Neuronal stem cell (in vitro differentiated cells): ENCODE measurements at regions not wholly inside any gene's neighbourhood (a gene's known extent, or its start where the extent isn't known, plus 50 kb on each side); places are given as distances from the start of the nearest gene placed in this dataset.
"Not testable (repeated sequence)": the region's sequence is repeated elsewhere in the genome, so short reads cannot be mapped to it uniquely, and the experiment has no call there.

Experiments used
- DNase-seq: peaks from one replicate; pipeline ENCODE4 v3.0.0-alpha.2; 2013; ENCODE audit warnings: low spot score
- H2AFZ ChIP-seq: one replicate; pipeline ENCODE4 v1.6.1; 2013; ENCODE audit warnings: mild to moderate bottlenecking, low read length, inconsistent platforms
- H2AK5ac ChIP-seq: 2 replicates; pipeline ENCODE4 v1.6.1; 2013; ENCODE audit warnings: low read depth, mild to moderate bottlenecking, inconsistent platforms, low read length, moderate library complexity, mixed read lengths
- H2BK120ac ChIP-seq: 2 replicates; pipeline ENCODE4 v1.6.1; 2013; ENCODE audit warnings: low read depth, mild to moderate bottlenecking, inconsistent platforms, low read length, moderate library complexity, mixed read lengths
- H2BK12ac ChIP-seq: one replicate; pipeline ENCODE4 v1.6.1; 2013; ENCODE audit warnings: low read length, inconsistent platforms
- H2BK15ac ChIP-seq: 2 replicates; pipeline ENCODE4 v1.6.1; 2013; ENCODE audit warnings: mild to moderate bottlenecking, low read length, inconsistent platforms, mixed read lengths
- H2BK5ac ChIP-seq: one replicate; pipeline ENCODE4 v1.6.1; 2013; ENCODE audit warnings: inconsistent platforms, mild to moderate bottlenecking, low read length, moderate library complexity
- H3K14ac ChIP-seq: one replicate; pipeline ENCODE4 v1.6.1; 2013; ENCODE audit warnings: low read length, inconsistent platforms
- H3K18ac ChIP-seq: 2 replicates; pipeline ENCODE4 v1.6.1; 2013; ENCODE audit warnings: low read length, inconsistent platforms
- H3K23ac ChIP-seq: 2 replicates; pipeline ENCODE4 v1.6.1; 2013; ENCODE audit warnings: low read depth, mild to moderate bottlenecking, mixed read lengths, low read length, inconsistent platforms; ENCODE audit not compliant: poor library complexity
- H3K27ac ChIP-seq: replicated peaks from 3 replicates; pipeline ENCODE4 v1.5.1; 2013; ENCODE audit warnings: low read length, inconsistent platforms
- H3K27me3 ChIP-seq, 3 experiments: 2 replicates each; pipeline ENCODE4 v1.6.1; 2013; ENCODE audit warnings: low read length in 3 of 3, mild to moderate bottlenecking in 2 of 3, inconsistent platforms in 1 of 3, low read depth in 1 of 3, mixed read lengths in 1 of 3, moderate library complexity in 1 of 3; ENCODE audit not compliant: control insufficient read depth in 3 of 3, insufficient read depth in 3 of 3
- H3K36me3 ChIP-seq, 2 donors: replicated peaks in 1 of 2; 2 replicates each; pipeline ENCODE4 v1.6.1; 2013; ENCODE audit warnings: low read length in 2 of 2; ENCODE audit not compliant: control insufficient read depth in 2 of 2, insufficient read depth in 2 of 2
- H3K4ac ChIP-seq: 2 replicates; pipeline ENCODE4 v1.6.1; 2013; ENCODE audit warnings: inconsistent platforms, mild to moderate bottlenecking, low read length, moderate library complexity
- H3K4me1 ChIP-seq, 2 donors: 1 replicate in 1 of 2; 2 replicates in 1 of 2; pipeline ENCODE4 v1.6.1; 2013; ENCODE audit warnings: low read length in 2 of 2, low read depth in 1 of 2; ENCODE audit not compliant: control insufficient read depth in 2 of 2, insufficient read depth in 1 of 2
- H3K4me2 ChIP-seq: one replicate; pipeline ENCODE4 v1.6.1; 2013; ENCODE audit warnings: mild to moderate bottlenecking, low read length, inconsistent platforms; ENCODE audit not compliant: insufficient read depth, poor library complexity, severe bottlenecking
- H3K4me3 ChIP-seq, 2 donors: 2 replicates each; pipeline ENCODE4 v1.5.1; 2013; ENCODE audit warnings: low read length in 2 of 2, mild to moderate bottlenecking in 2 of 2, inconsistent platforms in 1 of 2, moderate library complexity in 1 of 2
- H3K79me1 ChIP-seq: one replicate; pipeline ENCODE4 v1.6.1; 2013; ENCODE audit warnings: low read depth, mild to moderate bottlenecking, inconsistent platforms, low read length, moderate library complexity
- H3K9ac ChIP-seq: one replicate; pipeline ENCODE4 v1.6.1; 2013; ENCODE audit warnings: mild to moderate bottlenecking, low read depth, low read length, inconsistent platforms; ENCODE audit not compliant: poor library complexity
- H3K9me3 ChIP-seq, 2 donors: replicated peaks in 1 of 2; 2 replicates each; pipeline versions ENCODE3 to v1.6.1; 2013; ENCODE audit warnings: low read length in 2 of 2, mild to moderate bottlenecking in 2 of 2, inconsistent platforms in 1 of 2, low read depth in 1 of 2, mixed read lengths in 1 of 2, moderate library complexity in 1 of 2; ENCODE audit not compliant: control insufficient read depth in 2 of 2, insufficient read depth in 1 of 2
- H4K8ac ChIP-seq: one replicate; pipeline ENCODE4 v1.6.1; 2013; ENCODE audit warnings: low read depth, mild to moderate bottlenecking, inconsistent platforms, low read length, moderate library complexity
- H4K91ac ChIP-seq: one replicate; pipeline ENCODE4 v1.6.1; 2013; ENCODE audit warnings: low read length, low read depth, mild to moderate bottlenecking, inconsistent platforms; ENCODE audit not compliant: poor library complexity
- WGBS, 2 donors: extraction: QIAGEN DNeasy Blood & Tissue Kit; methylation state at CpG; one replicate each; pipeline ENCODE4 v1.1.7; 2013; ENCODE audit warnings: missing lambda C conversion rate in 2 of 2, mixed read lengths in 1 of 2; ENCODE audit not compliant: insufficient read length in 2 of 2, insufficient replicate concordance in 1 of 2; ENCODE audit errors: extremely low coverage in 2 of 2; 5-methylcytosine and 5-hydroxymethylcytosine counted together

DNA sequence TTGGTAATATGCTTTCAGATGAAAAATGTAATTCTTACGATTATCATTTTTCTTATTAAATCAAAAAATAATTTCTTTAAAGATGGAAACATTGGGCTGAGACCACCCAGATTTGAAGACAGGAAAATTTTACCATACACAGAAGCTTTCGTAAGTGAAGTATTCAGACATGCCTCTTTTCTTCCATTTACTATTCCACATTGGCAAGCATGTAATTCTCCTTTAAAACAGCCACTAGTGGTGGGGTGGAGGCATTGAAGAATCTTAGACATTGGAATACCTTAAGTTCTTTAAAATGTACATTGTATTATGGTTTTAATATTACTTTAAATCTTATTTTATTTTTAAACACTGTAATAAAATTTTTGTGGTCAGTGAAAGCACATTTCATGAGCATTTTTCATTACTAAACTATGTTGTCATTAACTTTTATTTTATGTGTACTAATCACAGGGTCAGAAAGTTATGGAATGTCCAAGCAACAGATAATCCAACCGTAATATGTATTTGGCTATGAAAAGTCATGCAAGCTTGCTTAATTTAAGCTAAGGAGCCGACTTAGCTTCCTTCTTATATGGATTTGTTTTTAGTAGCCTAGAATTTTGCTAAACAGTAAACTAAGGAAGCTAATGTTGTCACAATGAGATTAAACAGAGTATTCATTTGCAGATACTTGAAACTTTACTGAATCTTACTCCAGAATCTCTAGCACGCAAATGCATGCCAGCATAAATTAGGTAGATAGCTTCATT is 97.4 kb upstream of the ALDH1A1 start:
- Histone ChIP-seq H4K8ac (no peak overlapping the region), H3K27ac (no peak overlapping the region), H3K36me3 (no peaks in the 10 kb centered on the region), H3K27me3 (peaks cover 0 to 6% (median 0%) of the 10 kb centered on the region in 3 experiments), H3K9me3 (no peaks in the 10 kb centered on the region), H3K23ac (no peak overlapping the region), H3K9ac (no peak overlapping the region), H2AFZ (no peak overlapping the region), H3K4ac (no peak overlapping the region), H2AK5ac (no peak overlapping the region), H2BK12ac (no peak overlapping the region), H2BK120ac (no peak overlapping the region), H3K18ac (no peak overlapping the region), H4K91ac (no peak overlapping the region), H2BK5ac (no peak overlapping the region), H2BK15ac (no peak overlapping the region), H3K79me1 (no peaks in the 10 kb centered on the region), H3K4me2 (no peak overlapping the region), H3K4me1 (peaks cover 1 to 4% of the 10 kb centered on the region in 2 donors), H3K4me3 (no peak overlapping the region), H3K14ac (no peak overlapping the region)
- no peak for DNase-seq
- no CpG with 5 or more reads among the region's 5 CpGs for WGBS, 2 donors

DNA sequence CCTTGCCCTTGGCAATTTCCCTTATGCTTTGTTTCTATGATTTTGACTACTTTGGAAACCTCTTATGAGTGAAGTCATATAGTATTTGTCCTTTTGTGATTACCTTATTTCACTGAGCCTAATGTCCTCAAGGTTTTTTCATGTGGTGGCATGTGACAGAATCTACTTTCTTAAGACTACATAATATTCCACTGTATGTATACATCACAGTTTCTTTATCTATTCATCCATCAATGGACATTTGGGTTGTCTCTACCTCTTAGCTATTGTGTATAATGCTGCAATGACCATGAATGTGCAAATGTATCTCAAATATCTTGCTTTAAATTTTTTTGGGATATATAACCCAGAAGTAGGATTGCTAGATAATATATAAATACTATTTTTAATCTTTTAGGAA is 96.4 kb upstream of the ALDH1A1 start:
- Histone ChIP-seq H3K9me3 (no peaks in the 10 kb centered on the region), H3K18ac (no peak overlapping the region), H2BK12ac (no peak overlapping the region), H2BK15ac (no peak overlapping the region), H3K4ac (no peak overlapping the region), H2BK5ac (no peak overlapping the region), H3K36me3 (no peaks in the 10 kb centered on the region), H4K91ac (no peak overlapping the region), H3K9ac (no peak overlapping the region), H3K23ac (no peak overlapping the region), H4K8ac (no peak overlapping the region), H3K27ac (no peak overlapping the region), H2BK120ac (no peak overlapping the region), H3K79me1 (no peaks in the 10 kb centered on the region), H3K27me3 (peaks cover 0 to 6% (median 0%) of the 10 kb centered on the region in 3 experiments), H3K4me2 (no peak overlapping the region), H2AK5ac (no peak overlapping the region), H3K4me3 (no peak overlapping the region), H3K4me1 (peaks cover 1 to 4% of the 10 kb centered on the region in 2 donors), H3K14ac (no peak overlapping the region), H2AFZ (no peak overlapping the region)
- DNase-seq: no peak

GRCh38 chr9:73046769-73047168 is 93.9 kb upstream of the ALDH1A1 start:
- no peak overlapping the region for H3K14ac ChIP-seq
- no peak overlapping the region for H2AFZ ChIP-seq
- no peak overlapping the region for H3K4ac ChIP-seq
- H3K36me3 ChIP-seq: no peaks in the 10 kb centered on the region
- WGBS, 2 donors: no CpG with 5 or more reads among the region's 1 CpG
- H3K4me2 ChIP-seq: no peak overlapping the region
- H2BK15ac ChIP-seq: no peak overlapping the region
- H3K27me3 ChIP-seq: peaks cover 0 to 8% (median 0%) of the 10 kb centered on the region in 3 experiments
- no peak overlapping the region for H3K18ac ChIP-seq
- H3K9ac ChIP-seq: no peak overlapping the region
- H4K8ac ChIP-seq: no peak overlapping the region
- DNase-seq: no peak
- H2BK120ac ChIP-seq: no peak overlapping the region
- H3K4me3 ChIP-seq: no peak overlapping the region
- H3K4me1 ChIP-seq: peaks cover 1 to 4% of the 10 kb centered on the region in 2 donors
- no peaks in the 10 kb centered on the region for H3K9me3 ChIP-seq
- H2BK12ac ChIP-seq: no peak overlapping the region
- no peak overlapping the region for H4K91ac ChIP-seq
- H2AK5ac ChIP-seq: no peak overlapping the region
- H3K23ac ChIP-seq: no peak overlapping the region
- H3K79me1 ChIP-seq: no peaks in the 10 kb centered on the region
- no peak overlapping the region for H2BK5ac ChIP-seq
- H3K27ac ChIP-seq: no peak overlapping the region

DNA sequence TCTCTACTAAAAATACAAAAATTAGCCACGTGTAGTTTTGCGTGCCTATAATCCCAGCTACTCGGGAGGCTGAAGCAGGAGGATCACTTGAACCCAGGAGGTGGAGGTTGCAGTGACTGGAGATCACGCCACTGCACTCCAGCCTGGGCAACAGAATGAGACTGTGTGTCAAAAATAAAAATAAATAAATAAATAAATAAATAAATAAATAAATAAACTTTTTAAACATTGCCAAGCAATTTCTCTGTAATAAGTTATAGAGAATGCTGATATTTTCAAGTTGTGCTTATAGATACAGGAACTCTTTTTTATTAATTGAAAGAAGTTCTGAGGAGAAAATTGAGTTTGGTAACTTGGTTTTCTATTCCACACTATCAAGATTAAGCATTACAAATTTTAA is 91.9 kb upstream of the ALDH1A1 start:
- no CpG with 5 or more reads among the region's 4 CpGs for WGBS, 2 donors
- H3K36me3 ChIP-seq, H2AK5ac ChIP-seq: not testable (repeated sequence)

More for the DNA sequence above, 91.9 kb upstream of the ALDH1A1 start:
- not testable (repeated sequence) for H3K27ac ChIP-seq, H2BK120ac ChIP-seq, H3K79me1 ChIP-seq, H2BK15ac ChIP-seq, H3K23ac ChIP-seq, H4K8ac ChIP-seq, H3K14ac ChIP-seq, H3K9me3 ChIP-seq, H2BK5ac ChIP-seq, H2AFZ ChIP-seq, H2BK12ac ChIP-seq, H3K18ac ChIP-seq, H3K4me1 ChIP-seq, H3K9ac ChIP-seq, H3K4ac ChIP-seq, H4K91ac ChIP-seq, H3K4me2 ChIP-seq, H3K4me3 ChIP-seq, DNase-seq
- H3K27me3 ChIP-seq: peaks cover 0 to 11% (median 0%) of the 10 kb centered on the region in 3 experiments
